T1000 (cell line): ENCODE measurements at regions not wholly inside any gene's neighbourhood (a gene's known extent, or its start where the extent isn't known, plus 50 kb on each side); places are given as distances from the start of the nearest gene placed in this dataset.
"Not testable (repeated sequence)": the region's sequence is repeated elsewhere in the genome, so short reads cannot be mapped to it uniquely, and the experiment has no call there.

Experiments used
- DNase-seq: peaks from one replicate; lab custom pipeline; 2025; ENCODE audit warnings: mixed read lengths; lab: John Stamatoyannopoulos, UW

- no peak for DNase-seq
These were observed 175.6 kb downstream of the POLR1F start for GRCh38 chr7:19533266-19533665.

GRCh38 chr7:19530852-19531251, 178.0 kb downstream of the POLR1F start:
- DNase-seq, result no peak

- no peak for DNase-seq
These were observed 178.6 kb downstream of the POLR1F start for GRCh38 chr7:19530261-19530660.

- DNase-seq, result no peak
These were observed 182.2 kb downstream of the POLR1F start for GRCh38 chr7:19526639-19527038.

DNA sequence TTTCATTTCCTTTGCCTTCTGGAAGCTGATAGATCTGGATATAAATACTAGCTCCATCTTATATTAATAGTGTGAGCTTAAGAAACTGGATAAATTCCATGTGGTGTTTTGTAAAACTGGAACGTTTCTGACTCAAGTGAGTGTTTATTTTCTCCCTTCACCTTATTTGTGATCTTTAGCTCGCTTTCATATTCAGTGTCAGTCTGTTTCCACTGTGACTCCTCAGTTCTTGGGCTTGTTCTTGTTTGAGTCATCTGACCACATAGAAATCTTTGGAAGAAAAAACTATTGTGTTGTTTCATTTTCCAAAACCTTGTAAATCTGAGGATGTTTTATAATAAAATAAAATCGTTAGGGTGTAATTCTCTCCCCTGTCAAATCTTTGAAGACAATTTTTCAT, 186.4 kb downstream of the POLR1F start:
- no peak for DNase-seq

DNA sequence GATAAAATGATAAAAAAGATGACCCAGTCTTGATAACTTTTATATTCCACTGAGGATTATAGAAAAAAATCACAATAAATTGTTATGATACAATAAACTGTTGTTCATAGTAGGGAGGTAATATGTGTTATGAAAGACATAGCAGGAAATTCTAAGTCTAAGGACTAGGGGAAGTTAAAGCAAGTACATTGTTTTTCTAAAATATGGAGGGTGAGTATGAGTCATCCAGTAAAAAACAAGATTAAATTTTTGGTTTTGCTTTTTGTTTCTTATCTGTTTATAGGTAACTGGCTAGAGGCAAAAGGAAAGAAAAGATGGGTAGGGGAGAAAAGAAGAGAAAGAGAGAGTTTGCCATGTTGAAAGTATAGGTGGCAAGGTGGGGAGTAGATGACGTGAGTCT, 188.4 kb downstream of the POLR1F start:
- no peak for DNase-seq

- no peak for DNase-seq
These were observed 189.3 kb downstream of the POLR1F start for GRCh38 chr7:19519443-19520021.

- not testable (repeated sequence) for DNase-seq
These were observed 191.3 kb downstream of the POLR1F start for GRCh38 chr7:19517546-19517945.

DNA sequence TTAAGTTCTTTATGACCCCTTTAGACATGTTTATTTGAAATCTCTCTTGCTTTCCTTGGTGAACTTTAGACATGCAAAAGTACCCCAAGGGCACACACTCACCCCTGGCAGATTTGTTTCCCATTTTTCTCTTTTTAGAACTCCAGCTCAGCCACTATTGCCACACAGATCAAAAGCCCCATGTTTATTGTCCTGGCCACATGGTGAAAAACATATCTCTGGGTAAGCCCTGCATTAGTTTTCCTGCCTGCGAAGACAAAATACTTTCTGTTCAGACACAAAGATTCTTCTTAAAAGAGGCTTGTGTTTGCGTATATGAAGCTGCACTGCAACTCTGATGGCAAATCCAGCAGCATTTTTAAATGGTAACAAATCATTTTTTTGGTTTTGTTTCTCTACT, 200.0 kb downstream of the POLR1F start:
- DNase-seq, result peak; percentile 18

GRCh38 chr7:19508124-19508523, 200.7 kb downstream of the POLR1F start:
- DNase-seq, result no peak

DNA sequence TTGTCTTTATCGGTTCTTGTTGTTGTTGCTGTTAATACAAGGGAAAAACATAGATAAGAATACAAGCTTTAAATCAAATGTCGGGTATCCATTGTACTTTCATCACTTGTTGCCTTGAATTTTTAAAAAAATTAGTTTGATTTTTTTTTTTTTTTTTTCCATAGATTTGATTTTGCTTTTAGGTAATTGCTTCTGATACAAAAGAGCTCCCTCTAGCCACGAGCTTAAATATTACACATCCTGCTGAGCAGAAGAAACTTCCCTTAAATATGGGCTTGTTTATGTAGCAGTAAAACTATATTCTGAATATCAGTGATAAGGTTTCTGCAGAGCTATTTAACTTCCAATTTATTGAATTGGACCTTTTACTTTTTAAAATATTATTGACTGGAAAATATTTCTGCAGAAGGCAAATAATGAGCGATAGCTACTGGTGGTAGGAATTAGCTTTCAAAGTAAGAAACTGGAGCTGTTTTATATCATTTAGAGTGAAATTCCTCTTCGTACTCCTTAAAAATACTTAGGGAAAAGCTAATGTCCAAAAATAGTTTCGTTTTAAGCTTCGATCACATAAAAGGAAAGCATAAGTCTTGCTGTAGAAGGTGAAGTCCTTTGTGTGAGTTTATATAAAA, 216.9 kb downstream of the POLR1F start:
- no peak for DNase-seq

GRCh38 chr7:19491371-19491770, 217.5 kb downstream of the POLR1F start:
- no peak for DNase-seq

GRCh38 chr7:19489162-19489820, 219.5 kb downstream of the POLR1F start:
- no peak for DNase-seq

GRCh38 chr7:19488056-19488455, 220.8 kb downstream of the POLR1F start:
- no peak for DNase-seq

DNA sequence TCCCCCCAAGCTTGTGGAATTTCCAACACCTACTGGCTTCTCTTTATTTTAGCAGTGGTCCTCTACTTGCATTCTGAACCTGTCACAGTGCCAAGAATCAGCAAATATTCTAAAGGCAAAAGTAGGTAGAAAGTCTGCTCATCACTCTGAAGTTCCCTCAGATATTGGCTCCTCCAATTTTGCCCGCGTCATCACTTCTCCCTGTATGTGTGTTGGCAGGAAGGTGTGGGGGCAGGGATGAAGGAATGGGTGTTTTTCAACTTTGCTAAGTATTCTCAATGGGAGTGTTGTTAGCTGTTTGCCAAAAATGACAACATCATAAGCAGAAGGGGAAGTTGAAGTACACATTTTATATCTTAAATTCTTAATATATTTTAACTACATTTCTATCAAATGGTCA, 226.2 kb downstream of the POLR1F start:
- no peak for DNase-seq

- no peak for DNase-seq
These were observed 228.5 kb downstream of the POLR1F start for GRCh38 chr7:19480383-19480782.

DNA sequence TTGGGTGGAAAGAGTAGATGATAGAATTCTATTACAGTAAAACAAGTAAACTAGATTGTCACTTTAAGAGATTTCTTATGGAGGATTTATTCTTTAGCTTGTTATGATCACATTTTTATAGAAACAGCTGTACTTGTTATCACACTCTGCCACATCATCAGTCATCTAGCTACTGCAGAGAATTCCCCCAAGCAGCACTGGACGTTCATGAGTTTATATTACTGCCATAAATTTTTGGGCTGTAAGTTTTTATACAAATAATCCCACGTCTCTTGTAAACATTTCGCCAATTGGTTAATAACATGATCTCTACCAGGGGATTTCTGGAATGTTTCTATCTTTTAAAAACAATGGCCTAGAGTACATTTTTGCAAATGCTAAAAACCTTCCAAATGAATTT, 238.8 kb downstream of the POLR1F start:
- no peak for DNase-seq

GRCh38 chr7:19465861-19466260, 243.0 kb downstream of the POLR1F start:
- DNase-seq, result no peak

- DNase-seq, result no peak
These were observed 244.1 kb downstream of the POLR1F start for GRCh38 chr7:19464751-19465150.

GRCh38 chr7:19464241-19464640, 244.6 kb downstream of the POLR1F start:
- DNase-seq, result no peak

DNA sequence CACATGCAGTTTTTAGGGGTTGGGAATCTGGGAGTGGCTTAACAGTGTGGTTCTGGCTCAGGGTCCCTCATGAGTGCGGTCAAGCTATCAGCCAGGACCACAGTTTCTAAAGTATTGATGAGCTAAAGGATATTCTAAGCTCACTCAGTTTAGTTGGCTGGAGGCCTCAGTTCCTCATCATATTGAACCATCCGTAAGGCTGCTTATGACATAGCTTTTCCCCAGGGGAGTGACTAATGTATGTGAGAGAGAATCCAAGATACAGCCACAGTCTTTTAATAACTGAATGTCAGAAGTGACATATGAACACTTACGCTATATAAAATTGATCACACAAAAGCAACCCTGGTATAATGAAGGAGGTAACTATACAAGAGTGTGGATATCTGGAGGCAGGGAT, 245.3 kb downstream of the POLR1F start:
- no peak for DNase-seq

- DNase-seq, result no peak
These were observed 253.2 kb downstream of the POLR1F start for GRCh38 chr7:19455623-19456022.

- DNase-seq, result no peak
These were observed 260.7 kb downstream of the POLR1F start for GRCh38 chr7:19448091-19448490.
